ENCODE measurements at regions not wholly inside any gene's neighbourhood (a gene's known extent, or its start where the extent isn't known, plus 50 kb on each side); places are given as distances from the start of the nearest gene placed in this dataset.

DNA sequence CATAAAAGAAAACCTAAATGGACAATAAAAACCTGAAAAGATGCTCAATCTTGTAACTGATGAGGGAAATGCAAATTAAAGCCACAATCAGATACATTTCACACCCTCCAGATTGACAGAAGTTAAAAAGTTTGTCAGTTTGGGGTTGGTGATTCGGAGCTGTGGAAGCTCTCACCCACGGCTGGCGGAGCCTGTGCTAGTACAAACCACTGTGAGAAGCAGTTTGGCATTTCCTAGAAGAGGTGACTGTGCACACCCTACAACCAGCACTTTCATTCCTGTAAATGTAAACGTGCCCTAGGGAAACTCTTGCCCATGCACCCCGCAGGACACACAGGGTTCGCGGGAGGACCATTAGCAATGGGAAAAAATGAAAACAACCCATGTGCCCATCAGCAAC is 114.1 kb downstream of the BMS1 start:
- TF ChIP-seq, protein P1, sequence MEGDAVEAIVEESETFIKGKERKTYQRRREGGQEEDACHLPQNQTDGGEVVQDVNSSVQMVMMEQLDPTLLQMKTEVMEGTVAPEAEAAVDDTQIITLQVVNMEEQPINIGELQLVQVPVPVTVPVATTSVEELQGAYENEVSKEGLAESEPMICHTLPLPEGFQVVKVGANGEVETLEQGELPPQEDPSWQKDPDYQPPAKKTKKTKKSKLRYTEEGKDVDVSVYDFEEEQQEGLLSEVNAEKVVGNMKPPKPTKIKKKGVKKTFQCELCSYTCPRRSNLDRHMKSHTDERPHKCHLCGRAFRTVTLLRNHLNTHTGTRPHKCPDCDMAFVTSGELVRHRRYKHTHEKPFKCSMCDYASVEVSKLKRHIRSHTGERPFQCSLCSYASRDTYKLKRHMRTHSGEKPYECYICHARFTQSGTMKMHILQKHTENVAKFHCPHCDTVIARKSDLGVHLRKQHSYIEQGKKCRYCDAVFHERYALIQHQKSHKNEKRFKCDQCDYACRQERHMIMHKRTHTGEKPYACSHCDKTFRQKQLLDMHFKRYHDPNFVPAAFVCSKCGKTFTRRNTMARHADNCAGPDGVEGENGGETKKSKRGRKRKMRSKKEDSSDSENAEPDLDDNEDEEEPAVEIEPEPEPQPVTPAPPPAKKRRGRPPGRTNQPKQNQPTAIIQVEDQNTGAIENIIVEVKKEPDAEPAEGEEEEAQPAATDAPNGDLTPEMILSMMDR (conservative IDR thresholded peaks at IDR 0.05): no peak
- no peak for TF ChIP-seq ZFX (IDR thresholded peaks at IDR 0.05)
